Psoas muscle (tissue), 7 donors: ENCODE measurements at regions not wholly inside any gene's neighbourhood (a gene's known extent, or its start where the extent isn't known, plus 50 kb on each side); places are given as distances from the start of the nearest gene placed in this dataset.

Experiments used
- ATAC-seq, 4 donors: fragments of 200-7000 bp; cut with Tn5 transposase; one replicate each; pipeline ENCODE4 v1.9.1; 2020; ENCODE audit warnings: moderate library complexity in 3 of 4, mild to moderate bottlenecking in 2 of 4
- DNase-seq, 2 donors: peaks; one replicate each; pipeline ENCODE4 v3.0.0-alpha.2; 2020
- H3K27ac ChIP-seq: fragments of 200-600 bp; one replicate; pipeline ENCODE4 v1.8.0; 2022
- H3K27me3 ChIP-seq, 3 donors: fragments of 200-600 bp in 1 of 3; one replicate each; pipeline versions ENCODE4 v1.6.1 to v1.8.0; 2013 to 2022; ENCODE audit warnings: low read length in 2 of 3, mild to moderate bottlenecking in 2 of 3, moderate library complexity in 1 of 3; ENCODE audit not compliant: insufficient read depth in 3 of 3
- H3K36me3 ChIP-seq, 2 donors: fragments of 200-600 bp in 1 of 2; one replicate each; pipeline versions ENCODE4 v1.6.1 to v1.8.0; 2013 to 2022; ENCODE audit warnings: low read depth in 1 of 2, mild to moderate bottlenecking in 1 of 2, moderate library complexity in 1 of 2; ENCODE audit not compliant: insufficient read depth in 1 of 2
- H3K4me1 ChIP-seq: fragments of 200-600 bp; one replicate; pipeline ENCODE4 v1.8.0; 2022
- H3K4me3 ChIP-seq: fragments of 200-600 bp; one replicate; pipeline ENCODE4 v1.8.0; 2022; ENCODE audit warnings: mild to moderate bottlenecking
- H3K9me3 ChIP-seq: fragments of 200-600 bp; one replicate; pipeline ENCODE4 v1.8.0; 2022
- CTCF ChIP-seq: fragments of 200-600 bp; IDR thresholded peaks from one replicate; pipeline ENCODE4 v1.8.0; 2022; ENCODE audit warnings: antibody characterized with exemption
- WGBS, 3 donors: extraction: QIAGEN DNeasy Blood & Tissue Kit; methylation state at CpG; one replicate each; pipeline versions ENCODE4 v1.1.6 to v1.1.7; 2013; 5-methylcytosine and 5-hydroxymethylcytosine counted together
- intact Hi-C, 2 donors: fragments of 100-400 bp; cut with DNase I; formaldehyde crosslinking; loops; one replicate each; pipeline versions ENCODE4 v1.11.0 to v1.14.2; 2022
- donor health status: healthy with polysubstance abuse.
- donor health status: DM: no; HTN: no; CAD: no; lungs with moderate emphysema.
- donor health status: Bipolar disorder and iron deficiency.
- donor health status: healthy.
- donor health status: DM: yes; HTN: yes; CAD: no.
- donor health status: DM: no; HTN: no; CAD: no.
- donor health status: DM: yes; HTN: yes; CAD: no.

DNA sequence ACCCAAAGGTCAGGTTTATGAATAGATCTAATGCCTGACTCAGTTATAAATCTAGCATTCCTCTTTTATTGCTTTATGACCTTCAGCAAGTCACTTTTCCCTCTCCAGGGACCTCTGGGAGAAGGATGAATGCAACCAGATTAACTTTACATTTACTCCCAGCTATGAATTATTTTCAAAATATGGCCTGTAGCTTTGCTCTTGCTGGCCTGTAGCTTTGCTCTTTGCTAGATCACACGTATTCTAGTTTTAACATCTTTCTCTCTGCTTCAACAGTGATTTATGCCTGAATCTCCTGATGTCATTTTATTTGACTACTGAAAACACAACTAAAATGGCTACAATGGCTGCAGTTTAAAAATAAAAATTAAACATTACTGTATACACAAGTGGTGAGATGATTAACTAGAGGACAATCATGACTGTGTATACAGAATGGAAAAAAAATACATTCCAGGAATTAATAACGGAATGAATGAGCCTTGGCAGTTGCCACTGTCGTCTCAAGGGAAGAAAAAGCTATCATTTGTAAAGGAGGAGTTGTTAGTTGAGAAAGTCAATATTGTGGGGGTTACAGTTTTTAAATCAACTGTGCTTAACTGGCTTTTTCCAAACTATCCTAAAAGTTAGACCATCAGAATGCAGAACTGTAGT is 434.5 kb upstream of the GOT2 start:
- no peaks in the 10 kb centered on the region for H3K9me3 ChIP-seq
- no peak for ATAC-seq
- WGBS, 3 donors = 26 to 29% (median 27%) methylated on average over 3 of the region's 3 CpGs
- no peak overlapping the region for H3K4me3 ChIP-seq
- no peaks in the 10 kb centered on the region for H3K4me1 ChIP-seq
- no peaks in the 10 kb centered on the region for H3K36me3 ChIP-seq
- no peak for TF ChIP-seq CTCF
- DNase-seq = no peak
- H3K27ac ChIP-seq = no peak overlapping the region
- peaks cover 0 to 2% (median 0%) of the 10 kb centered on the region in 3 donors for H3K27me3 ChIP-seq
- intact Hi-C loops = no loop called here

- DNase-seq (no peak), ATAC-seq (no peak)
- H3K4me3 ChIP-seq = no peak overlapping the region
- intact Hi-C loops = no loop called here
- peaks cover 0 to 2% (median 0%) of the 10 kb centered on the region in 3 donors for H3K27me3 ChIP-seq
- no peak overlapping the region for H3K27ac ChIP-seq
- 79 to 86% (median 80%) methylated on average over 2 of the region's 2 CpGs for WGBS, 3 donors
- no peak for TF ChIP-seq CTCF
- H3K4me1 ChIP-seq = no peaks in the 10 kb centered on the region
- no peaks in the 10 kb centered on the region for H3K36me3 ChIP-seq
- H3K9me3 ChIP-seq = no peaks in the 10 kb centered on the region
Measured at GRCh38 chr16:59164461-59164860, 430.3 kb upstream of the GOT2 start.

GRCh38 chr16:59163371-59164055 is 429.4 kb upstream of the GOT2 start:
- intact Hi-C loops = no loop called here
- WGBS, 3 donors = 56 to 63% (median 62%) methylated on average over 3 of the region's 3 CpGs
- DNase-seq (no peak), ATAC-seq (no peak)
- Histone ChIP-seq H3K27ac (no peak overlapping the region), H3K9me3 (no peaks in the 10 kb centered on the region), H3K27me3 (peaks cover 0 to 2% (median 0%) of the 10 kb centered on the region in 3 donors), H3K4me1 (no peaks in the 10 kb centered on the region), H3K4me3 (no peak overlapping the region), H3K36me3 (no peaks in the 10 kb centered on the region)
- no peak for TF ChIP-seq CTCF

- DNase-seq = no peak
- TF ChIP-seq CTCF = no peak
- WGBS, 3 donors = 60 to 67% (median 66%) methylated on average over 3 of the region's 3 CpGs
- ATAC-seq = no peak
- no peaks in the 10 kb centered on the region for H3K36me3 ChIP-seq
- no peak overlapping the region for H3K4me3 ChIP-seq
- H3K9me3 ChIP-seq = no peaks in the 10 kb centered on the region
- peaks cover 0 to 2% (median 0%) of the 10 kb centered on the region in 3 donors for H3K27me3 ChIP-seq
- no peak overlapping the region for H3K27ac ChIP-seq
- intact Hi-C loops = no loop called here
- no peaks in the 10 kb centered on the region for H3K4me1 ChIP-seq
Measured at GRCh38 chr16:59161679-59162078, 427.6 kb upstream of the GOT2 start.
